Calu3 (cell line): ENCODE measurements at regions not wholly inside any gene's neighbourhood (a gene's known extent, or its start where the extent isn't known, plus 50 kb on each side); places are given as distances from the start of the nearest gene placed in this dataset.

ENCODE experiments used
- BruUV-seq: library from RNA; stranded (reverse); fragments of 400-500 nt; replicated peaks from 2 replicates; lab custom pipeline; 2021; lab: Mats Ljungman, UMichigan
- CTCF ChIA-PET: fragments of 300-600 bp; sonication (Branson Sonifier 250); formaldehyde crosslinking; loops from one replicate; lab custom pipeline; 2022; ENCODE audit warnings: antibody characterized with exemption; lab: Charles Lee
- DNase-seq: peaks from one replicate; pipeline ENCODE4 v3.0.0; 2022
- H3K27ac Mint-ChIP-seq: one replicate; pipeline ENCODE4 v1.8.0; 2022; ENCODE audit warnings: mixed read lengths; ENCODE audit not compliant: unreplicated experiment
- H3K27me3 Mint-ChIP-seq: one replicate; pipeline ENCODE4 v1.8.0; 2022; ENCODE audit warnings: mixed read lengths; ENCODE audit not compliant: unreplicated experiment
- H3K36me3 Mint-ChIP-seq: one replicate; pipeline ENCODE4 v1.8.0; 2022; ENCODE audit warnings: mild to moderate bottlenecking, moderate library complexity, mixed read lengths; ENCODE audit not compliant: insufficient read depth, unreplicated experiment
- H3K4me1 Mint-ChIP-seq: one replicate; pipeline ENCODE4 v1.8.0; 2022; ENCODE audit warnings: mild to moderate bottlenecking, low read depth, mixed read lengths; ENCODE audit not compliant: unreplicated experiment
- H3K4me3 Mint-ChIP-seq: one replicate; pipeline ENCODE4 v1.8.0; 2022; ENCODE audit warnings: mild to moderate bottlenecking, low read depth, moderate library complexity, mixed read lengths; ENCODE audit not compliant: unreplicated experiment
- H3K9me3 Mint-ChIP-seq: one replicate; pipeline ENCODE4 v1.8.0; 2022; ENCODE audit warnings: low read depth, mixed read lengths; ENCODE audit not compliant: unreplicated experiment
- intact Hi-C: fragments of 100-400 bp; cut with micrococcal nuclease; formaldehyde crosslinking; loops from one replicate; pipeline ENCODE4 v1.10.0; 2022; ENCODE audit not compliant: unreplicated experiment
- TF ChIP-seq, protein P1 (sequence below): fragments of 200-600 bp; IDR thresholded peaks from one replicate; pipeline ENCODE4 v1.8.0; 2022; ENCODE audit warnings: antibody characterized with exemption; ENCODE audit not compliant: unreplicated experiment

DNA sequence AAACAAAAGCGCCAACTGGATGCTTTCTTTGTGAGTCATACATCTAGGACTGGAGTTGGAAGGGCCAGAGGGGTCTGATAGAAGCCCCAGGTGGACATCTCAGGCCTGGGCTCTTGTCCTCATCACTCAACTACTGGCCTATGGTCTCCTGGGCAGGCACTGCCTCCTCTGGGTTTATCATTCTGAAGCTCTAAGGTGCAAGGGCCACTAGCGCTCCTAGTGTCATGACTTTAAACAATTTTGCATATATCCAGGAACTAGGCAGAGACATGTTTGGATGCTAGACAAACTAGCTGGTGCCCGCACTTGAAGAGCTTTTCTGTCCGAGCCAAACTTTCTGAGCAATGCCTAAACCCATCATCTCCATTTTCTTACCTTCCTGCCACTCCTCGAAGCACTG lies 72.3 kb downstream of the CD164 start:
- no TSS peak for BruUV-seq
- Mint-ChIP-seq H3K27me3 (no peaks in the 10 kb centered on the region), H3K36me3 (no peaks in the 10 kb centered on the region), H3K4me1 (peaks cover 4% of the 10 kb centered on the region), H3K9me3 (no peaks in the 10 kb centered on the region), H3K4me3 (no peak overlapping the region), H3K27ac (no peak overlapping the region)
- TF ChIP-seq, protein P1, sequence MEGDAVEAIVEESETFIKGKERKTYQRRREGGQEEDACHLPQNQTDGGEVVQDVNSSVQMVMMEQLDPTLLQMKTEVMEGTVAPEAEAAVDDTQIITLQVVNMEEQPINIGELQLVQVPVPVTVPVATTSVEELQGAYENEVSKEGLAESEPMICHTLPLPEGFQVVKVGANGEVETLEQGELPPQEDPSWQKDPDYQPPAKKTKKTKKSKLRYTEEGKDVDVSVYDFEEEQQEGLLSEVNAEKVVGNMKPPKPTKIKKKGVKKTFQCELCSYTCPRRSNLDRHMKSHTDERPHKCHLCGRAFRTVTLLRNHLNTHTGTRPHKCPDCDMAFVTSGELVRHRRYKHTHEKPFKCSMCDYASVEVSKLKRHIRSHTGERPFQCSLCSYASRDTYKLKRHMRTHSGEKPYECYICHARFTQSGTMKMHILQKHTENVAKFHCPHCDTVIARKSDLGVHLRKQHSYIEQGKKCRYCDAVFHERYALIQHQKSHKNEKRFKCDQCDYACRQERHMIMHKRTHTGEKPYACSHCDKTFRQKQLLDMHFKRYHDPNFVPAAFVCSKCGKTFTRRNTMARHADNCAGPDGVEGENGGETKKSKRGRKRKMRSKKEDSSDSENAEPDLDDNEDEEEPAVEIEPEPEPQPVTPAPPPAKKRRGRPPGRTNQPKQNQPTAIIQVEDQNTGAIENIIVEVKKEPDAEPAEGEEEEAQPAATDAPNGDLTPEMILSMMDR: no peak
- no peak for DNase-seq
- intact Hi-C loops: no loop called here
- CTCF ChIA-PET: no interaction called here

DNA sequence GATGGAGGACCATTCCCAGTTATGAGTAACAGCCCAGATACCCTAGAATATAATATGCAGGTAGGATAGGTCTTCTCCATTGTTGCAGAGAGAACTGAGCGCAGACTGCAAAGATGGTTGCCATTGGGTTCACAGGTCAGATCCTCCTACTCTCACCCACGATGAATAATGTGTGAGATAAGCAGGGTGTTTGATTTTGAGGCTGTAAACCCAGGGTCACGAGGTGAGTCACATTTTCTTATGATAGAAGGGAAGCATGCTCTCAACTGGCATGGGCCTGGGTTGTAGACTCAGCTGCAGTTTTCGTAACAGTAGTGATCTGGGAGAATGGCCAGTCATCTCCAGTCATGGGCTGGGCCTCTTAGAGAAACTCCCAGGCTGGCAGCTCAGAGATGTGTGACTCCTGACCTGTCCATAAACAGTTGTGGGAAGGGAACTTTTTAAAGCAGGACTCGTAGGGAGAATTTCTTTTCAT lies 74.2 kb downstream of the CD164 start:
- TF ChIP-seq, protein P1: no peak
- CTCF ChIA-PET: no interaction called here
- intact Hi-C loops: no loop called here
- no TSS peak for BruUV-seq
- Mint-ChIP-seq H3K27ac (no peak overlapping the region), H3K4me3 (no peak overlapping the region), H3K9me3 (no peaks in the 10 kb centered on the region), H3K4me1 (peaks cover 22% of the 10 kb centered on the region), H3K36me3 (no peaks in the 10 kb centered on the region), H3K27me3 (no peaks in the 10 kb centered on the region)
- no peak for DNase-seq

DNA sequence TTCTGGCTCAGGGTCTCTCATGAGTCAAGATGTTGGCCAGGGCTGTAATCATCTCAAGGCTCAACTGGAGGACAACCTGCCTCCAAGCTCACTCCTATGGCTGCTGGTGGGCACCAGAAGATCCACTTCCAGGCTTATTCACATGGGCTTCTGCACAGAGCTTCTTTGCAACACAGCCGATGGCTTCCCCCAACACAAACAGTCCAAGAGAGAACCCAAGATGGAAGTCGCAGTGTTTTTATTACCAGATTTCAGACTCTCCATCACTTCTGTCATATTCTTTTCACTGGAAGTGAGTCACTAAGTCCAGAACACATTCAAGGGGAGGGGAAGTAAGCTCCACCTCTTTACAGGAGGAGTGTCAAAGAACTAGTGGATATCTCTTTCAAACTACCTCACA lies 75.5 kb downstream of the CD164 start:
- TF ChIP-seq, protein P1: no peak
- no peaks in the 10 kb centered on the region for H3K27me3 Mint-ChIP-seq
- H3K4me1 Mint-ChIP-seq: peaks cover 22% of the 10 kb centered on the region
- H3K9me3 Mint-ChIP-seq: no peaks in the 10 kb centered on the region
- no peak for DNase-seq
- no peak overlapping the region for H3K27ac Mint-ChIP-seq
- CTCF ChIA-PET: no interaction called here
- intact Hi-C loops: no loop called here
- H3K4me3 Mint-ChIP-seq: no peak overlapping the region
- no peaks in the 10 kb centered on the region for H3K36me3 Mint-ChIP-seq
- no TSS peak for BruUV-seq

DNA sequence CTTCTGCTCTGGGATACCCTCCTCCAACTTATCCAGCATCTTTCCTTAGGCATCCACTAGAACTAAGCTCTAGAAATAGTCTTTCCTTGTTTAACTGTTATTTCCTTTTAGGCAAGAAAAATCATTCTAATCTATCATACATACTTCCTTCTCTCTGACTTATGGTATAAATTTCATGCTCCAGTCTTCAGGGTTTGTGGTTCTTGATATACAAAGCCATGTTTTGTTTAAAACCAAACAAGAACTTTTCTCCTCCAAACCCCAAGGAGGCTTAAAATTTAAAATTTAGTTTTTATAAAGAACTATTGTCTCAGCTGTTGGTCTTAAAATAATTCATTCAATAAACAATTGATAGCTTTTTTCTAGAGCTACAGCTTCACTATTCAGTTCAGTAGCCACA lies 77.2 kb downstream of the CD164 start:
- no TSS peak for BruUV-seq
- no peaks in the 10 kb centered on the region for H3K9me3 Mint-ChIP-seq
- CTCF ChIA-PET: interaction anchor here (0.7 kb wide), 1 partner anchor 14 kb away, joined by 5 read pairs; no protein-coding TSS in a partner anchor

More for the DNA sequence above, 77.2 kb downstream of the CD164 start:
- H3K4me3 Mint-ChIP-seq: no peak overlapping the region
- intact Hi-C loops: no loop called here
- TF ChIP-seq, protein P1: no peak
- no peak for DNase-seq
- no peaks in the 10 kb centered on the region for H3K27me3 Mint-ChIP-seq
- H3K4me1 Mint-ChIP-seq: peaks cover 22% of the 10 kb centered on the region
- no peak overlapping the region for H3K27ac Mint-ChIP-seq
- H3K36me3 Mint-ChIP-seq: no peaks in the 10 kb centered on the region
